Gastroesophageal sphincter (tissue), 3 donors: ENCODE measurements at regions not wholly inside any gene's neighbourhood (a gene's known extent, or its start where the extent isn't known, plus 50 kb on each side); places are given as distances from the start of the nearest gene placed in this dataset.

Experiments used
- EP300 ChIP-seq: sonication (generic); formaldehyde crosslinking; IDR thresholded peaks from one replicate; pipeline ENCODE4 v1.6.1; 2017; ENCODE audit warnings: antibody characterized with exemption, mild to moderate bottlenecking
- POLR2AphosphoS5 ChIP-seq: sonication (generic); formaldehyde crosslinking; IDR thresholded peaks from one replicate; pipeline ENCODE4 v1.6.1; 2017; ENCODE audit warnings: antibody characterized with exemption
- TF ChIP-seq, protein P1 (sequence below), 4 experiments: fragments of 200-600 bp in 2 of 4; fragments of 450-650 bp in 2 of 4; sonication (generic) in 1 of 4; IDR thresholded peaks; one replicate each; pipeline ENCODE4 v1.5.1; 2017 to 2019; ENCODE audit warnings: antibody characterized with exemption in 4 of 4, mild to moderate bottlenecking in 2 of 4, moderate library complexity in 2 of 4

DNA sequence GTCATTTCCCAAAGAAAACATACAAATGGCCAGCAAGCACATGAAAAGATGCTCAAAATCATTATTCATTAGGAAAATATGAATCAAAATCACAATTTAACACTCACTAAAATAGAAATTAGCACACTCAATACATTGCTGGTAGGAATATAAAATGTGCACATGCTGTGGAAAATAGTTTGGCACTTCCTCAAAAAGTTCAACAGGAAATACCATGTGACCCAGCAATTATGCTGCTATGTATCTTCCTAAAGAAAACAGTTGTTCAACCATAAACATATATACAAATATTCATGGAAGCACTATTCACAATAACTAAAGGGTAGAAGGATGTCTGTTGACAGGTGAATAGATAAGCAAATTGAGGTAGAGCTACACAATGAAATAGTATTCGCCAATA is 187.3 kb upstream of the SOX6 start:
- TF ChIP-seq, protein P1, sequence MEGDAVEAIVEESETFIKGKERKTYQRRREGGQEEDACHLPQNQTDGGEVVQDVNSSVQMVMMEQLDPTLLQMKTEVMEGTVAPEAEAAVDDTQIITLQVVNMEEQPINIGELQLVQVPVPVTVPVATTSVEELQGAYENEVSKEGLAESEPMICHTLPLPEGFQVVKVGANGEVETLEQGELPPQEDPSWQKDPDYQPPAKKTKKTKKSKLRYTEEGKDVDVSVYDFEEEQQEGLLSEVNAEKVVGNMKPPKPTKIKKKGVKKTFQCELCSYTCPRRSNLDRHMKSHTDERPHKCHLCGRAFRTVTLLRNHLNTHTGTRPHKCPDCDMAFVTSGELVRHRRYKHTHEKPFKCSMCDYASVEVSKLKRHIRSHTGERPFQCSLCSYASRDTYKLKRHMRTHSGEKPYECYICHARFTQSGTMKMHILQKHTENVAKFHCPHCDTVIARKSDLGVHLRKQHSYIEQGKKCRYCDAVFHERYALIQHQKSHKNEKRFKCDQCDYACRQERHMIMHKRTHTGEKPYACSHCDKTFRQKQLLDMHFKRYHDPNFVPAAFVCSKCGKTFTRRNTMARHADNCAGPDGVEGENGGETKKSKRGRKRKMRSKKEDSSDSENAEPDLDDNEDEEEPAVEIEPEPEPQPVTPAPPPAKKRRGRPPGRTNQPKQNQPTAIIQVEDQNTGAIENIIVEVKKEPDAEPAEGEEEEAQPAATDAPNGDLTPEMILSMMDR (IDR thresholded peaks at IDR 0.05) = no peak
- TF ChIP-seq POLR2AphosphoS5 = no peak
- no peak for TF ChIP-seq EP300
